Tibial artery (tissue), 4 donors: ENCODE measurements at regions not wholly inside any gene's neighbourhood (a gene's known extent, or its start where the extent isn't known, plus 50 kb on each side); places are given as distances from the start of the nearest gene placed in this dataset.
"Not testable (repeated sequence)": the region's sequence is repeated elsewhere in the genome, so short reads cannot be mapped to it uniquely, and the experiment has no call there.

ENCODE experiments used
- DNase-seq, 2 donors: peaks; one replicate each; pipeline ENCODE4 v3.0.0-alpha.2; 2019
- H3K27ac ChIP-seq, 2 donors: fragments of 200-600 bp; sonication (generic) in 1 of 2; 1 replicate in 1 of 2; 2 replicates in 1 of 2; pipeline ENCODE4 v1.5.1; 2018 to 2019; ENCODE audit warnings: mild to moderate bottlenecking in 1 of 2
- H3K27me3 ChIP-seq, 2 donors: fragments of 200-600 bp; sonication (generic) in 1 of 2; one replicate each; pipeline versions ENCODE4 v1.5.1 to v1.6.0; 2016 to 2019
- H3K36me3 ChIP-seq, 3 donors: fragments of 200-600 bp; sonication (generic) in 2 of 3; one replicate each; pipeline ENCODE4 v1.5.1; 2016 to 2019; ENCODE audit warnings: mild to moderate bottlenecking in 2 of 3
- H3K4me1 ChIP-seq, 4 donors: fragments of 200-600 bp; sonication (generic) in 2 of 4; 1 replicate in 3 of 4; 2 replicates in 1 of 4; pipeline ENCODE4 v1.5.1; 2016 to 2019
- H3K4me3 ChIP-seq, 2 donors: fragments of 200-600 bp; sonication (generic) in 1 of 2; 1 replicate in 1 of 2; 2 replicates in 1 of 2; pipeline ENCODE4 v1.5.1; 2018 to 2019; ENCODE audit warnings: mild to moderate bottlenecking in 2 of 2
- H3K9me3 ChIP-seq, 3 donors: fragments of 200-600 bp; sonication (generic) in 1 of 3; one replicate each; pipeline ENCODE4 v1.5.1; 2016 to 2019
- CTCF ChIP-seq, 2 experiments: fragments of 200-600 bp in 1 of 2; fragments of 450-650 bp in 1 of 2; IDR thresholded peaks; one replicate each; pipeline ENCODE4 v1.5.1; 2017 to 2019; ENCODE audit warnings: antibody characterized with exemption in 2 of 2, mild to moderate bottlenecking in 1 of 2, moderate library complexity in 1 of 2
- intact Hi-C: fragments of 100-400 bp; cut with DNase I; formaldehyde crosslinking; loops from one replicate; pipeline ENCODE4 v1.15.0; 2023; ENCODE audit warnings: low total_unique reads

- no peaks in the 10 kb centered on the region for H3K36me3 ChIP-seq
- H3K27me3 ChIP-seq: peaks cover 0 to 4% of the 10 kb centered on the region in 2 donors
- TF ChIP-seq CTCF (IDR thresholded peaks at IDR 0.05): no peak
- no peak overlapping the region for H3K27ac ChIP-seq
- DNase-seq: no peak
- H3K4me1 ChIP-seq: no peaks in the 10 kb centered on the region
- intact Hi-C loops: no loop called here
- no peak overlapping the region for H3K4me3 ChIP-seq
- H3K9me3 ChIP-seq: peaks cover 0 to 11% (median 0%) of the 10 kb centered on the region in 3 donors
These were observed 149.8 kb downstream of the SUCLG1 start for GRCh38 chr2:84309281-84309680.

- Histone ChIP-seq H3K36me3 (no peaks in the 10 kb centered on the region), H3K9me3 (peaks cover 0 to 11% (median 0%) of the 10 kb centered on the region in 3 donors), H3K27ac (no peak overlapping the region), H3K4me3 (no peak overlapping the region), H3K4me1 (no peaks in the 10 kb centered on the region), H3K27me3 (no peaks in the 10 kb centered on the region)
- TF ChIP-seq CTCF (IDR thresholded peaks at IDR 0.05): no peak
- DNase-seq: no peak
- intact Hi-C loops: no loop called here
These were observed 152.7 kb downstream of the SUCLG1 start for GRCh38 chr2:84306361-84306760.

- Histone ChIP-seq H3K27ac (no peak overlapping the region), H3K4me3 (no peak overlapping the region), H3K36me3 (no peaks in the 10 kb centered on the region), H3K27me3 (no peaks in the 10 kb centered on the region), H3K9me3 (peaks cover 0 to 11% (median 0%) of the 10 kb centered on the region in 3 donors), H3K4me1 (no peaks in the 10 kb centered on the region)
- peak in 1 of 2 experiments; percentile 17 for TF ChIP-seq CTCF (IDR thresholded peaks at IDR 0.05)
- intact Hi-C loops: no loop called here
- no peak for DNase-seq
These were observed 156.3 kb downstream of the SUCLG1 start for GRCh38 chr2:84302513-84303412.

- Histone ChIP-seq H3K9me3 (peaks cover 0 to 11% (median 0%) of the 10 kb centered on the region in 3 donors), H3K27ac (no peak overlapping the region), H3K4me1 (no peaks in the 10 kb centered on the region), H3K4me3 (no peak overlapping the region), H3K27me3 (no peaks in the 10 kb centered on the region), H3K36me3 (no peaks in the 10 kb centered on the region)
- TF ChIP-seq CTCF (IDR thresholded peaks at IDR 0.05): no peak
- no peak for DNase-seq
- intact Hi-C loops: no loop called here
These were observed 157.4 kb downstream of the SUCLG1 start for GRCh38 chr2:84301717-84302116.

- no peak for TF ChIP-seq CTCF (IDR thresholded peaks at IDR 0.05)
- intact Hi-C loops: no loop called here
- Histone ChIP-seq H3K27me3 (no peaks in the 10 kb centered on the region), H3K9me3 (peaks cover 0 to 9% (median 0%) of the 10 kb centered on the region in 3 donors), H3K27ac (no peak overlapping the region), H3K4me1 (no peaks in the 10 kb centered on the region), H3K36me3 (no peaks in the 10 kb centered on the region), H3K4me3 (no peak overlapping the region)
- DNase-seq: no peak
These were observed 158.4 kb downstream of the SUCLG1 start for GRCh38 chr2:84300696-84301029.

- H3K9me3 ChIP-seq, DNase-seq, H3K27me3 ChIP-seq, H3K27ac ChIP-seq, H3K4me3 ChIP-seq, H3K36me3 ChIP-seq, H3K4me1 ChIP-seq, intact Hi-C loops: not testable (repeated sequence)
These were observed 158.9 kb downstream of the SUCLG1 start for GRCh38 chr2:84300001-84300695.
